HAP-1 (cell line): ENCODE measurements at regions not wholly inside any gene's neighbourhood (a gene's known extent, or its start where the extent isn't known, plus 50 kb on each side); places are given as distances from the start of the nearest gene placed in this dataset.

Experiments used
- DNase-seq, 2 experiments: peaks; one replicate each; pipeline ENCODE4 v3.0.0-alpha.2; 2016 to 2020; ENCODE audit warnings: low spot score in 2 of 2
- H3K27me3 ChIP-seq: fragments of 250-450 bp; sonication (Bioruptor Pico); 2 replicates; pipeline ENCODE4 v1.5.1; 2020; ENCODE audit warnings: low read depth, mild to moderate bottlenecking, moderate library complexity
- H3K36me3 ChIP-seq: fragments of 250-450 bp; sonication (Bioruptor Pico); replicated peaks from 2 replicates; pipeline ENCODE4 v1.5.1; 2020; ENCODE audit warnings: mild to moderate bottlenecking
- H3K4me1 ChIP-seq: fragments of 250-450 bp; sonication (Bioruptor Pico); 2 replicates; pipeline ENCODE4 v1.5.1; 2020; ENCODE audit warnings: mild to moderate bottlenecking
- H3K4me3 ChIP-seq: fragments of 250-450 bp; sonication (Bioruptor Pico); 2 replicates; pipeline ENCODE4 v1.5.1; 2020; ENCODE audit warnings: mild to moderate bottlenecking, moderate library complexity
- H3K9me3 ChIP-seq: fragments of 250-450 bp; sonication (Bioruptor Pico); 2 replicates; pipeline ENCODE4 v1.5.1; 2020; ENCODE audit warnings: mild to moderate bottlenecking, moderate library complexity
- in situ Hi-C: fragments of 300-500 bp; cut with MboI; formaldehyde crosslinking; loops from 3 replicates; pipeline ENCODE4 v1.14.3; 2020; ENCODE audit warnings: low sequenced_read_pairs, inconsistent platforms, mixed read lengths

GRCh38 chr15:48029642-48030041, 91.1 kb upstream of the SLC24A5 start:
- Histone ChIP-seq H3K9me3 (no peaks in the 10 kb centered on the region), H3K4me1 (no peaks in the 10 kb centered on the region), H3K36me3 (no peaks in the 10 kb centered on the region), H3K27me3 (peaks cover 4% of the 10 kb centered on the region; the same call in 1 of the 2 replicates), H3K4me3 (no peak overlapping the region)
- DNase-seq, result no peak
- in situ Hi-C loops, result no loop called here

- Histone ChIP-seq H3K4me1 (no peaks in the 10 kb centered on the region), H3K27me3 (peaks cover 8% of the 10 kb centered on the region; the same call in 1 of the 2 replicates), H3K9me3 (no peaks in the 10 kb centered on the region), H3K4me3 (no peak overlapping the region), H3K36me3 (no peaks in the 10 kb centered on the region)
- no peak for DNase-seq
- in situ Hi-C loops, result no loop called here
Measured at GRCh38 chr15:48031466-48031865, 89.3 kb upstream of the SLC24A5 start.

- DNase-seq, result no peak
- Histone ChIP-seq H3K9me3 (no peaks in the 10 kb centered on the region), H3K36me3 (no peaks in the 10 kb centered on the region), H3K4me3 (no peak overlapping the region), H3K27me3 (peaks cover 8% of the 10 kb centered on the region; the same call in 1 of the 2 replicates), H3K4me1 (no peaks in the 10 kb centered on the region)
- in situ Hi-C loops, result no loop called here
Measured at GRCh38 chr15:48031973-48032372, 88.8 kb upstream of the SLC24A5 start.

- in situ Hi-C loops, result no loop called here
- Histone ChIP-seq H3K36me3 (no peaks in the 10 kb centered on the region), H3K27me3 (peaks cover 8% of the 10 kb centered on the region; the same call in 1 of the 2 replicates), H3K4me3 (no peak overlapping the region), H3K4me1 (no peaks in the 10 kb centered on the region), H3K9me3 (no peaks in the 10 kb centered on the region)
- no peak for DNase-seq
Measured at GRCh38 chr15:48032911-48033310, 87.9 kb upstream of the SLC24A5 start.

GRCh38 chr15:48038221-48038620, 82.6 kb upstream of the SLC24A5 start:
- in situ Hi-C loops, result no loop called here
- Histone ChIP-seq H3K36me3 (no peaks in the 10 kb centered on the region), H3K27me3 (peaks cover 4% of the 10 kb centered on the region; the same call in 1 of the 2 replicates), H3K4me3 (no peak overlapping the region), H3K9me3 (no peaks in the 10 kb centered on the region), H3K4me1 (no peaks in the 10 kb centered on the region)
- DNase-seq, result no peak

GRCh38 chr15:48040166-48040817, 80.5 kb upstream of the SLC24A5 start:
- in situ Hi-C loops, result no loop called here
- no peaks in the 10 kb centered on the region for H3K9me3 ChIP-seq
- H3K27me3 ChIP-seq, result peaks cover 4% of the 10 kb centered on the region; the same call in 1 of the 2 replicates
- H3K4me3 ChIP-seq, result no peak overlapping the region
- no peaks in the 10 kb centered on the region for H3K4me1 ChIP-seq
- DNase-seq, result no peak
- H3K36me3 ChIP-seq, result no peaks in the 10 kb centered on the region

GRCh38 chr15:48041454-48041853, 79.3 kb upstream of the SLC24A5 start:
- Histone ChIP-seq H3K27me3 (no peaks in the 10 kb centered on the region), H3K4me1 (no peaks in the 10 kb centered on the region), H3K9me3 (no peaks in the 10 kb centered on the region), H3K4me3 (no peak overlapping the region), H3K36me3 (no peaks in the 10 kb centered on the region)
- no peak for DNase-seq
- in situ Hi-C loops, result no loop called here

- Histone ChIP-seq H3K27me3 (no peaks in the 10 kb centered on the region), H3K4me1 (peaks cover 8% of the 10 kb centered on the region), H3K36me3 (no peaks in the 10 kb centered on the region), H3K4me3 (no peak overlapping the region), H3K9me3 (no peaks in the 10 kb centered on the region)
- in situ Hi-C loops, result no loop called here
- DNase-seq, result peak in 1 of 2 experiments; percentile 21
Measured at GRCh38 chr15:48046813-48047438, 73.9 kb upstream of the SLC24A5 start.

- no peak for DNase-seq
- H3K27me3 ChIP-seq, result no peaks in the 10 kb centered on the region
- in situ Hi-C loops, result no loop called here
Measured at GRCh38 chr15:48049736-48050135, 71.1 kb upstream of the SLC24A5 start.

GRCh38 chr15:48052946-48053345, 67.8 kb upstream of the SLC24A5 start:
- Histone ChIP-seq H3K9me3 (no peaks in the 10 kb centered on the region; the same call in 1 of the 2 replicates), H3K4me3 (no peak overlapping the region), H3K4me1 (no peaks in the 10 kb centered on the region), H3K27me3 (no peaks in the 10 kb centered on the region), H3K36me3 (no peaks in the 10 kb centered on the region)
- peak in 1 of 2 experiments; percentile 9 for DNase-seq
- in situ Hi-C loops, result no loop called here

More at GRCh38 chr15:48049736-48050135, 71.1 kb upstream of the SLC24A5 start:
- Histone ChIP-seq H3K4me1 (peaks cover 8% of the 10 kb centered on the region), H3K4me3 (no peak overlapping the region), H3K36me3 (no peaks in the 10 kb centered on the region), H3K9me3 (no peaks in the 10 kb centered on the region; the same call in 1 of the 2 replicates)

- no peaks in the 10 kb centered on the region; the same call in 1 of the 2 replicates for H3K9me3 ChIP-seq
- DNase-seq, result no peak
- no peak overlapping the region for H3K4me3 ChIP-seq
- no peaks in the 10 kb centered on the region for H3K4me1 ChIP-seq
- in situ Hi-C loops, result no loop called here
- 0 out of 2 replicates have a peak, but pooled peaks cover 5% of the 10 kb centered on the region for H3K27me3 ChIP-seq
- H3K36me3 ChIP-seq, result no peaks in the 10 kb centered on the region; the same call in 1 of the 2 replicates
Measured at GRCh38 chr15:48058371-48058770, 62.4 kb upstream of the SLC24A5 start.

- H3K4me3 ChIP-seq, result no peak overlapping the region
- in situ Hi-C loops, result no loop called here
- H3K4me1 ChIP-seq, result no peaks in the 10 kb centered on the region
- 0 out of 2 replicates have a peak, but pooled peaks cover 5% of the 10 kb centered on the region for H3K27me3 ChIP-seq
- no peaks in the 10 kb centered on the region for H3K9me3 ChIP-seq
- H3K36me3 ChIP-seq, result no peaks in the 10 kb centered on the region; the same call in 1 of the 2 replicates
- DNase-seq, result no peak
Measured at GRCh38 chr15:48059791-48060190, 61.0 kb upstream of the SLC24A5 start.

- Histone ChIP-seq H3K36me3 (no peaks in the 10 kb centered on the region; the same call in 1 of the 2 replicates), H3K4me3 (no peak overlapping the region), H3K4me1 (no peaks in the 10 kb centered on the region), H3K9me3 (no peaks in the 10 kb centered on the region), H3K27me3 (0 out of 2 replicates have a peak, but pooled peaks cover 5% of the 10 kb centered on the region)
- DNase-seq, result no peak
- in situ Hi-C loops, result no loop called here
Measured at GRCh38 chr15:48060396-48060795, 60.4 kb upstream of the SLC24A5 start.

GRCh38 chr15:48061605-48062004, 59.2 kb upstream of the SLC24A5 start:
- in situ Hi-C loops, result no loop called here
- Histone ChIP-seq H3K4me3 (no peak overlapping the region), H3K4me1 (no peaks in the 10 kb centered on the region), H3K27me3 (0 out of 2 replicates have a peak, but pooled peaks cover 5% of the 10 kb centered on the region), H3K36me3 (no peaks in the 10 kb centered on the region; the same call in 1 of the 2 replicates), H3K9me3 (no peaks in the 10 kb centered on the region)
- DNase-seq, result no peak
